IMR-90 (cell line): ENCODE measurements at regions not wholly inside any gene's neighbourhood (a gene's known extent, or its start where the extent isn't known, plus 50 kb on each side); places are given as distances from the start of the nearest gene placed in this dataset.

ENCODE experiments used
- ATAC-seq: fragments of 200-7000 bp; cut with Tn5 transposase; 2 replicates; pipeline ENCODE4 v1.9.1; 2020; ENCODE audit warnings: low read depth, mild to moderate bottlenecking, moderate library complexity
- BruUV-seq: library from RNA; stranded (reverse); fragments of 400-500 nt; replicated peaks from 2 replicates; lab custom pipeline; 2021; lab: Mats Ljungman, UMichigan
- CTCF ChIA-PET: fragments of 300-600 bp; formaldehyde crosslinking; extraction: SDS; loops from one replicate; lab custom pipeline; 2021; ENCODE audit warnings: antibody characterized with exemption; lab: Yijun Ruan, JAX
- POLR2A ChIA-PET: fragments of 300-600 bp; sonication (Branson Sonifier 250); formaldehyde crosslinking; loops from one replicate; lab custom pipeline; 2022; ENCODE audit warnings: antibody characterized with exemption; ENCODE audit not compliant: unreplicated experiment; lab: Charles Lee
- DNase-seq: peaks from one replicate; pipeline ENCODE4 v3.0.0; 2013
- H2AFZ ChIP-seq: replicated peaks from 2 replicates; pipeline ENCODE3; 2013; ENCODE audit warnings: low read length, mild to moderate bottlenecking; ENCODE audit not compliant: poor library complexity
- H2AK5ac ChIP-seq: 2 replicates; pipeline ENCODE4 v1.6.1; 2013; ENCODE audit warnings: low read depth, low read length, inconsistent platforms
- H2AK9ac ChIP-seq: replicated peaks from 2 replicates; pipeline ENCODE3; 2013; ENCODE audit warnings: mild to moderate bottlenecking, low read depth, low read length, moderate library complexity; ENCODE audit not compliant: poor library complexity
- H2BK120ac ChIP-seq: 2 replicates; pipeline ENCODE4 v1.6.1; 2013; ENCODE audit warnings: low read depth, low read length, inconsistent platforms
- H2BK15ac ChIP-seq: 3 replicates; pipeline ENCODE4 v1.6.1; 2013; ENCODE audit warnings: low read depth, low read length, inconsistent platforms
- H2BK20ac ChIP-seq: 2 replicates; pipeline ENCODE4 v1.6.1; 2013; ENCODE audit warnings: low read depth, mild to moderate bottlenecking, inconsistent platforms, low read length, moderate library complexity
- H2BK5ac ChIP-seq: 2 replicates; pipeline ENCODE4 v1.6.1; 2013; ENCODE audit warnings: mild to moderate bottlenecking, low read depth, low read length, inconsistent platforms; ENCODE audit not compliant: poor library complexity, severe bottlenecking
- H3K14ac ChIP-seq: replicated peaks from 2 replicates; pipeline ENCODE4 v1.6.1; 2013; ENCODE audit warnings: low read depth, low read length, inconsistent platforms
- H3K18ac ChIP-seq: 2 replicates; pipeline ENCODE4 v1.6.1; 2013; ENCODE audit warnings: low read depth, low read length, control low read depth
- H3K23ac ChIP-seq: 2 replicates; pipeline ENCODE4 v1.6.1; 2013; ENCODE audit warnings: low read depth, low read length, inconsistent platforms
- H3K27ac ChIP-seq: 2 replicates; pipeline ENCODE4 v1.5.1; 2013; ENCODE audit warnings: mild to moderate bottlenecking, control low read depth, low read length; ENCODE audit not compliant: insufficient read depth
- H3K27me3 ChIP-seq: 2 replicates; pipeline ENCODE4 v1.6.1; 2013; ENCODE audit warnings: low read length; ENCODE audit not compliant: control insufficient read depth, insufficient read depth
- H3K36me3 ChIP-seq: 2 replicates; pipeline ENCODE4 v1.6.1; 2013; ENCODE audit warnings: low read length, mixed read lengths; ENCODE audit not compliant: control insufficient read depth, insufficient read depth
- H3K4ac ChIP-seq: 2 replicates; pipeline ENCODE4 v1.6.1; 2013; ENCODE audit warnings: low read depth, low read length, inconsistent platforms
- H3K4me1 ChIP-seq: 2 replicates; pipeline ENCODE4 v1.6.1; 2013; ENCODE audit warnings: low read length, mixed read lengths; ENCODE audit not compliant: control insufficient read depth, insufficient read depth
- H3K4me2 ChIP-seq: 2 replicates; pipeline ENCODE4 v1.6.1; 2013; ENCODE audit warnings: low read depth, mild to moderate bottlenecking, control low read depth, low read length, moderate library complexity
- H3K4me3 ChIP-seq: 2 replicates; pipeline ENCODE4 v1.5.1; 2013; ENCODE audit warnings: low read depth, mild to moderate bottlenecking, control low read depth, low read length, moderate library complexity; ENCODE audit not compliant: insufficient read depth
- H3K56ac ChIP-seq: 2 replicates; pipeline ENCODE4 v1.6.1; 2013; ENCODE audit warnings: low read length, inconsistent platforms; ENCODE audit not compliant: insufficient read depth; ENCODE audit errors: extremely low read depth
- H3K79me1 ChIP-seq, 2 experiments: 2 replicates each; pipeline ENCODE4 v1.6.1; 2013; ENCODE audit warnings: low read length in 2 of 2, inconsistent platforms in 1 of 2, low read depth in 1 of 2
- H3K9ac ChIP-seq: 2 replicates; pipeline ENCODE4 v1.6.1; 2013; ENCODE audit warnings: low read depth, low read length, control low read depth
- H3K9me1 ChIP-seq: 2 replicates; pipeline ENCODE4 v1.6.1; 2013; ENCODE audit warnings: low read length, inconsistent platforms; ENCODE audit not compliant: insufficient read depth
- H3K9me3 ChIP-seq: 2 replicates; pipeline ENCODE4 v1.6.1; 2013; ENCODE audit warnings: low read length; ENCODE audit not compliant: control insufficient read depth, insufficient read depth
- H4K20me1 ChIP-seq: 2 replicates; pipeline ENCODE4 v1.6.1; 2013; ENCODE audit warnings: low read length, inconsistent platforms; ENCODE audit not compliant: insufficient read depth
- H4K5ac ChIP-seq: 2 replicates; pipeline ENCODE4 v1.6.1; 2013; ENCODE audit warnings: mild to moderate bottlenecking, low read depth, low read length, control low read depth
- H4K8ac ChIP-seq, 2 experiments: 2 replicates each; pipeline ENCODE4 v1.6.1; 2013; ENCODE audit warnings: low read depth in 2 of 2, low read length in 2 of 2, control low read depth in 1 of 2, inconsistent platforms in 1 of 2
- H4K91ac ChIP-seq: 2 replicates; pipeline ENCODE4 v1.6.1; 2013; ENCODE audit warnings: low read depth, low read length, inconsistent platforms; ENCODE audit not compliant: insufficient read depth
- BHLHE40 ChIP-seq: fragments of 150-350 bp; IDR thresholded peaks from 2 replicates; pipeline ENCODE4 v1.6.1; 2016; ENCODE audit warnings: mild to moderate bottlenecking, low read depth, low read length
- CHD1 ChIP-seq: IDR thresholded peaks from 2 replicates; pipeline ENCODE4 v1.6.1; 2012; ENCODE audit warnings: low read depth, low read length, improper control_type of control experiment
- MAZ ChIP-seq: IDR thresholded peaks from 2 replicates; pipeline ENCODE4 v1.6.1; 2012; ENCODE audit warnings: low read depth, mild to moderate bottlenecking, low read length, improper control_type of control experiment, moderate library complexity, borderline replicate concordance
- MXI1 ChIP-seq: IDR thresholded peaks from 2 replicates; pipeline ENCODE4 v1.6.1; 2012; ENCODE audit warnings: low read depth, mild to moderate bottlenecking, low read length, moderate library complexity, borderline replicate concordance
- dilution Hi-C: fragments of 300-500 bp; cut with HindIII; formaldehyde crosslinking; loops from one replicate; pipeline ENCODE4 v1.14.3; 2018; ENCODE audit warnings: low sequenced_read_pairs; ENCODE audit not compliant: unreplicated experiment
- in situ Hi-C: fragments of 300-500 bp; cut with MboI; formaldehyde crosslinking; loops from 3 replicates; pipeline ENCODE4 v1.14.3; 2019; ENCODE audit warnings: low sequenced_read_pairs, inconsistent platforms, mixed read lengths
- intact Hi-C: fragments of 100-400 bp; cut with micrococcal nuclease; formaldehyde crosslinking; loops from 2 replicates; pipeline ENCODE4 v1.10.0; 2022

- no TSS peak for BruUV-seq
- intact Hi-C loops, result no loop called here
- CTCF ChIA-PET, result no interaction called here
These were observed 135.3 kb upstream of the CENPW start for GRCh38 chr6:126204598-126204997.

More at GRCh38 chr6:126204598-126204997, 135.3 kb upstream of the CENPW start:
- H3K4me1 ChIP-seq, result no peaks in the 10 kb centered on the region
- no peak overlapping the region for H3K18ac ChIP-seq
- H2AFZ ChIP-seq, result no peak overlapping the region
- no peak overlapping the region for H4K5ac ChIP-seq
- H3K23ac ChIP-seq, result no peak overlapping the region
- H4K20me1 ChIP-seq, result no peaks in the 10 kb centered on the region
- ATAC-seq, result no peak
- H4K91ac ChIP-seq, result no peak overlapping the region
- H3K56ac ChIP-seq, result no peak overlapping the region
- H3K9ac ChIP-seq, result no peak overlapping the region
- no peak overlapping the region for H4K8ac ChIP-seq
- in situ Hi-C loops, result no loop called here
- H3K4me2 ChIP-seq, result no peak overlapping the region
- H3K4me3 ChIP-seq, result no peak overlapping the region
- H3K9me1 ChIP-seq, result no peaks in the 10 kb centered on the region
- H2AK5ac ChIP-seq, result no peak overlapping the region
- no peaks in the 10 kb centered on the region for H3K27me3 ChIP-seq
- POLR2A ChIA-PET, result no interaction called here
- TF ChIP-seq MAZ (no peak), BHLHE40 (no peak), CHD1 (no peak), MXI1 (no peak)
- H3K14ac ChIP-seq, result no peak overlapping the region
- no peaks in the 10 kb centered on the region for H3K79me1 ChIP-seq
- no peaks in the 10 kb centered on the region for H3K36me3 ChIP-seq
- no peak overlapping the region for H2AK9ac ChIP-seq
- no peak overlapping the region for H3K27ac ChIP-seq
- no peak overlapping the region for H2BK5ac ChIP-seq
- DNase-seq, result no peak
- dilution Hi-C loops, result no loop called here
- no peak overlapping the region for H2BK120ac ChIP-seq
- no peak overlapping the region for H2BK15ac ChIP-seq
- H3K4ac ChIP-seq, result no peak overlapping the region
- no peaks in the 10 kb centered on the region for H3K9me3 ChIP-seq
- H2BK20ac ChIP-seq, result no peak overlapping the region
